Fibroblast of gingiva (primary cell): ENCODE measurements at regions not wholly inside any gene's neighbourhood (a gene's known extent, or its start where the extent isn't known, plus 50 kb on each side); places are given as distances from the start of the nearest gene placed in this dataset.
A peak's percentile ranks its signal among the peaks of the same experiment; 100 is the strongest.

ENCODE experiments used
- DNase-seq: peaks from one replicate; pipeline ENCODE4 v3.0.0-alpha.2; 2011; ENCODE audit warnings: low read depth

GRCh38 chr12:28601570-28602058 is 411.4 kb downstream of the CCDC91 start:
- DNase-seq = no peak

GRCh38 chr12:28602786-28603185 is 412.5 kb downstream of the CCDC91 start:
- DNase-seq = no peak

- no peak for DNase-seq
Observed at GRCh38 chr12:28603239-28603638, 413.0 kb downstream of the CCDC91 start.

- no peak for DNase-seq
Observed at GRCh38 chr12:28603801-28604200, 413.5 kb downstream of the CCDC91 start.

- DNase-seq = no peak
Observed at GRCh38 chr12:28604240-28604639, 414.0 kb downstream of the CCDC91 start.

- no peak for DNase-seq
Observed at GRCh38 chr12:28606967-28607557, 416.8 kb downstream of the CCDC91 start.

- no peak for DNase-seq
Observed at GRCh38 chr12:28610401-28611114, 420.3 kb downstream of the CCDC91 start.

GRCh38 chr12:28611115-28611435 is 420.8 kb downstream of the CCDC91 start:
- DNase-seq = peak; percentile 83

- no peak for DNase-seq
Observed at GRCh38 chr12:28611449-28611848, 421.2 kb downstream of the CCDC91 start.

GRCh38 chr12:28618171-28618570 is 427.9 kb downstream of the CCDC91 start:
- DNase-seq = no peak

GRCh38 chr12:28618772-28619171 is 428.5 kb downstream of the CCDC91 start:
- no peak for DNase-seq

- DNase-seq = no peak
Observed at GRCh38 chr12:28620281-28620680, 430.0 kb downstream of the CCDC91 start.

GRCh38 chr12:28622406-28622805 is 432.1 kb downstream of the CCDC91 start:
- peak; percentile 46 for DNase-seq

GRCh38 chr12:28626504-28626903 is 436.2 kb downstream of the CCDC91 start:
- no peak for DNase-seq

GRCh38 chr12:28629691-28630090 is 439.4 kb downstream of the CCDC91 start:
- DNase-seq = no peak

GRCh38 chr12:28631831-28632230 is 441.6 kb downstream of the CCDC91 start:
- no peak for DNase-seq

- no peak for DNase-seq
Observed at GRCh38 chr12:28640519-28640918, 450.3 kb downstream of the CCDC91 start.

GRCh38 chr12:28645436-28645835 is 455.2 kb downstream of the CCDC91 start:
- no peak for DNase-seq

- DNase-seq = no peak
Observed at GRCh38 chr12:28645891-28646290, 455.6 kb downstream of the CCDC91 start.

- no peak for DNase-seq
Observed at GRCh38 chr12:28650906-28651305, 460.6 kb downstream of the CCDC91 start.

- no peak for DNase-seq
Observed at GRCh38 chr12:28652239-28652638, 462.0 kb downstream of the CCDC91 start.

- DNase-seq = no peak
Observed at GRCh38 chr12:28681980-28682379, 467.1 kb upstream of the FAR2 start.

GRCh38 chr12:28683366-28683765 is 465.7 kb upstream of the FAR2 start:
- peak; percentile 33 for DNase-seq
